ENCODE measurements at regions not wholly inside any gene's neighbourhood (a gene's known extent, or its start where the extent isn't known, plus 50 kb on each side); places are given as distances from the start of the nearest gene placed in this dataset.

- no peak for TF ChIP-seq MAFK (IDR thresholded peaks at IDR 0.05; ENCODE audit: low read depth, low read length)
- TF ChIP-seq RFX5 (IDR thresholded peaks at IDR 0.05; ENCODE audit: low read depth, low read length): no peak
- TF ChIP-seq MAZ (IDR thresholded peaks at IDR 0.05; ENCODE audit: borderline replicate concordance, low read depth, low read length): no peak
- no peak for TF ChIP-seq SMC3 (IDR thresholded peaks at IDR 0.05; ENCODE audit: low read depth, low read length)
- TF ChIP-seq CHD1 (IDR thresholded peaks at IDR 0.05; ENCODE audit: low read depth, low read length): no peak
These were observed 66.1 kb upstream of the RNF24 start (continued) for GRCh38 chr20:4081421-4081820.

GRCh38 chr20:4076671-4077070 lies 61.3 kb upstream of the RNF24 start:
- intact Hi-C loops (cut with micrococcal nuclease) (no loop called here), dilution Hi-C loops (cut with HindIII; ENCODE audit: low sequenced_read_pairs, unreplicated experiment) (no loop called here), in situ Hi-C loops (cut with MboI; ENCODE audit: low sequenced_read_pairs) (no loop called here)
- Histone ChIP-seq H3K9me3 (ENCODE audit: control insufficient read depth, insufficient read depth, low read length) (no peaks in the 10 kb centered on the region), H3K56ac (ENCODE audit: extremely low read depth, insufficient read depth, low read length) (no peak overlapping the region), H2BK120ac (ENCODE audit: low read depth, low read length) (peak overlapping the region; percentile 68; the same call in 1 of the 2 replicates), H2AK5ac (ENCODE audit: low read depth, low read length) (peak overlapping the region; percentile 41; the same call in 1 of the 2 replicates), H3K18ac (ENCODE audit: low read depth, low read length) (peak overlapping the region; percentile 35; the same call in 1 of the 2 replicates), H2BK5ac (ENCODE audit: low read depth, low read length, poor library complexity, severe bottlenecking) (peak overlapping the region; percentile 62), H3K9me1 (ENCODE audit: insufficient read depth, low read length) (peaks cover 6% of the 10 kb centered on the region; the same call in 1 of the 2 replicates), H3K4ac (ENCODE audit: low read depth, low read length) (peak overlapping the region; percentile 43; the same call in 1 of the 2 replicates), H3K27me3 (ENCODE audit: control insufficient read depth, insufficient read depth, low read length) (no peaks in the 10 kb centered on the region), H3K23ac (ENCODE audit: low read depth, low read length) (no peak overlapping the region; the same call in 1 of the 2 replicates), H3K27ac (ENCODE audit: insufficient read depth, low read length) (peak overlapping the region; percentile 19; the same call in 1 of the 2 replicates), H2BK20ac (ENCODE audit: low read depth, low read length) (peak overlapping the region; percentile 72; the same call in 1 of the 2 replicates), H3K4me3 (ENCODE audit: insufficient read depth, low read depth, low read length) (no peak overlapping the region), H3K14ac (replicated peaks; ENCODE audit: low read depth, low read length) (no peak overlapping the region), H3K4me2 (ENCODE audit: low read depth, low read length) (peak overlapping the region; percentile 41), H4K91ac (ENCODE audit: insufficient read depth, low read depth, low read length) (peak overlapping the region; percentile 19; the same call in 1 of the 2 replicates), H4K5ac (ENCODE audit: low read depth, low read length) (peak overlapping the region; percentile 10; the same call in 1 of the 2 replicates), H4K20me1 (ENCODE audit: insufficient read depth, low read length) (no peaks in the 10 kb centered on the region; the same call in 1 of the 2 replicates), H3K4me1 (ENCODE audit: control insufficient read depth, insufficient read depth, low read length) (peaks cover 6% of the 10 kb centered on the region), H4K8ac (ENCODE audit: low read depth in 2 of 2, low read length in 2 of 2) (peak overlapping the region in 1 of 2 experiments; percentile 1; a peak in 1 of 4 replicates), H2AK9ac (replicated peaks; ENCODE audit: low read depth, low read length, poor library complexity) (no peak overlapping the region), H3K36me3 (ENCODE audit: control insufficient read depth, insufficient read depth, low read length) (no peaks in the 10 kb centered on the region), H2AFZ (replicated peaks; ENCODE audit: low read length, poor library complexity) (peak overlapping the region; percentile 18), H3K9ac (ENCODE audit: low read depth, low read length) (no peak overlapping the region), H2BK15ac (ENCODE audit: low read depth, low read length) (peak overlapping the region; percentile 77; the same call in 1 of the 3 replicates), H3K79me1 (ENCODE audit: low read depth in 1 of 2, low read length in 2 of 2) (0 out of 4 replicates have a peak, but pooled peaks cover 0 to 3% of the 10 kb centered on the region in 2 experiments)
- TF ChIP-seq RCOR1 (IDR thresholded peaks at IDR 0.05; ENCODE audit: insufficient replicate concordance, low read length): peak; percentile 68
- TF ChIP-seq, protein P1, sequence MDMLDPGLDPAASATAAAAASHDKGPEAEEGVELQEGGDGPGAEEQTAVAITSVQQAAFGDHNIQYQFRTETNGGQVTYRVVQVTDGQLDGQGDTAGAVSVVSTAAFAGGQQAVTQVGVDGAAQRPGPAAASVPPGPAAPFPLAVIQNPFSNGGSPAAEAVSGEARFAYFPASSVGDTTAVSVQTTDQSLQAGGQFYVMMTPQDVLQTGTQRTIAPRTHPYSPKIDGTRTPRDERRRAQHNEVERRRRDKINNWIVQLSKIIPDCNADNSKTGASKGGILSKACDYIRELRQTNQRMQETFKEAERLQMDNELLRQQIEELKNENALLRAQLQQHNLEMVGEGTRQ (IDR thresholded peaks at IDR 0.05; ENCODE audit: low read depth, low read length): no peak
- TF ChIP-seq, protein P2, sequence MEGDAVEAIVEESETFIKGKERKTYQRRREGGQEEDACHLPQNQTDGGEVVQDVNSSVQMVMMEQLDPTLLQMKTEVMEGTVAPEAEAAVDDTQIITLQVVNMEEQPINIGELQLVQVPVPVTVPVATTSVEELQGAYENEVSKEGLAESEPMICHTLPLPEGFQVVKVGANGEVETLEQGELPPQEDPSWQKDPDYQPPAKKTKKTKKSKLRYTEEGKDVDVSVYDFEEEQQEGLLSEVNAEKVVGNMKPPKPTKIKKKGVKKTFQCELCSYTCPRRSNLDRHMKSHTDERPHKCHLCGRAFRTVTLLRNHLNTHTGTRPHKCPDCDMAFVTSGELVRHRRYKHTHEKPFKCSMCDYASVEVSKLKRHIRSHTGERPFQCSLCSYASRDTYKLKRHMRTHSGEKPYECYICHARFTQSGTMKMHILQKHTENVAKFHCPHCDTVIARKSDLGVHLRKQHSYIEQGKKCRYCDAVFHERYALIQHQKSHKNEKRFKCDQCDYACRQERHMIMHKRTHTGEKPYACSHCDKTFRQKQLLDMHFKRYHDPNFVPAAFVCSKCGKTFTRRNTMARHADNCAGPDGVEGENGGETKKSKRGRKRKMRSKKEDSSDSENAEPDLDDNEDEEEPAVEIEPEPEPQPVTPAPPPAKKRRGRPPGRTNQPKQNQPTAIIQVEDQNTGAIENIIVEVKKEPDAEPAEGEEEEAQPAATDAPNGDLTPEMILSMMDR (conservative IDR thresholded peaks at IDR 0.05; ENCODE audit: low read depth, low read length): no peak
- peak; percentile 69 for TF ChIP-seq FOS (IDR thresholded peaks at IDR 0.05; ENCODE audit: low read depth, low read length)
- TF ChIP-seq CHD1 (IDR thresholded peaks at IDR 0.05; ENCODE audit: low read depth, low read length): no peak
- peak; percentile 87 for TF ChIP-seq CEBPB (IDR thresholded peaks at IDR 0.05; ENCODE audit: low read depth, low read length)
- ChIA-PET POLR2A (ENCODE audit: unreplicated experiment) (no interaction called here), CTCF (no interaction called here)
- WGBS, 2 experiments (ENCODE audit: extremely low coverage in 2 of 2, insufficient read length in 1 of 2): no CpG with 5 or more reads among the region's 3 CpGs
- DNase-seq (peak; percentile 95), ATAC-seq (ENCODE audit: low read depth) (peak; percentile 60)
- BruUV-seq (replicated peaks): no TSS peak
